Mucosa of descending colon (tissue), 3 donors: ENCODE measurements at regions not wholly inside any gene's neighbourhood (a gene's known extent, or its start where the extent isn't known, plus 50 kb on each side); places are given as distances from the start of the nearest gene placed in this dataset.

Experiments used
- ATAC-seq: fragments of 200-7000 bp; cut with Tn5 transposase; one replicate; pipeline ENCODE4 v1.9.1; 2020; ENCODE audit warnings: mild to moderate bottlenecking, moderate library complexity
- DNase-seq, 3 donors: peaks; one replicate each; pipeline ENCODE4 v3.0.0-alpha.2; 2020
- H3K36me3 ChIP-seq: fragments of 200-600 bp; one replicate; pipeline ENCODE4 v1.8.0; 2021; ENCODE audit warnings: low read depth, mild to moderate bottlenecking
- H3K4me1 ChIP-seq: fragments of 200-600 bp; one replicate; pipeline ENCODE4 v1.8.0; 2021; ENCODE audit warnings: low read depth, mild to moderate bottlenecking
- H3K4me3 ChIP-seq: fragments of 200-600 bp; one replicate; pipeline ENCODE4 v1.8.0; 2021; ENCODE audit warnings: mild to moderate bottlenecking
- H3K9me3 ChIP-seq: fragments of 200-600 bp; one replicate; pipeline ENCODE4 v1.8.0; 2021; ENCODE audit warnings: mild to moderate bottlenecking
- intact Hi-C, 2 donors: fragments of 100-400 bp; cut with DNase I in 1 of 2; cut with micrococcal nuclease in 1 of 2; formaldehyde crosslinking; loops; one replicate each; pipeline versions ENCODE4 v1.11.0 to v1.11.1; 2022; cut with DNase I, micrococcal nuclease
- TF ChIP-seq, protein P1 (sequence below): fragments of 200-600 bp; IDR thresholded peaks from one replicate; pipeline ENCODE4 v1.8.0; 2022; ENCODE audit warnings: antibody characterized with exemption, mild to moderate bottlenecking
- donor health status: DM: no; HTN: no; CAD: no; lungs with moderate emphysema.
- donor health status: DM: no; HTN: no; CAD: no.
- donor health status: DM: no; HTN: yes; CAD: no.

GRCh38 chr3:94441494-94441847 is 378.6 kb downstream of the NSUN3 start:
- Histone ChIP-seq H3K4me3 (no peak overlapping the region), H3K36me3 (no peaks in the 10 kb centered on the region), H3K4me1 (no peaks in the 10 kb centered on the region), H3K9me3 (no peaks in the 10 kb centered on the region)
- no peak for DNase-seq
- no peak for ATAC-seq
- intact Hi-C loops, result no loop called here
- TF ChIP-seq, protein P1, sequence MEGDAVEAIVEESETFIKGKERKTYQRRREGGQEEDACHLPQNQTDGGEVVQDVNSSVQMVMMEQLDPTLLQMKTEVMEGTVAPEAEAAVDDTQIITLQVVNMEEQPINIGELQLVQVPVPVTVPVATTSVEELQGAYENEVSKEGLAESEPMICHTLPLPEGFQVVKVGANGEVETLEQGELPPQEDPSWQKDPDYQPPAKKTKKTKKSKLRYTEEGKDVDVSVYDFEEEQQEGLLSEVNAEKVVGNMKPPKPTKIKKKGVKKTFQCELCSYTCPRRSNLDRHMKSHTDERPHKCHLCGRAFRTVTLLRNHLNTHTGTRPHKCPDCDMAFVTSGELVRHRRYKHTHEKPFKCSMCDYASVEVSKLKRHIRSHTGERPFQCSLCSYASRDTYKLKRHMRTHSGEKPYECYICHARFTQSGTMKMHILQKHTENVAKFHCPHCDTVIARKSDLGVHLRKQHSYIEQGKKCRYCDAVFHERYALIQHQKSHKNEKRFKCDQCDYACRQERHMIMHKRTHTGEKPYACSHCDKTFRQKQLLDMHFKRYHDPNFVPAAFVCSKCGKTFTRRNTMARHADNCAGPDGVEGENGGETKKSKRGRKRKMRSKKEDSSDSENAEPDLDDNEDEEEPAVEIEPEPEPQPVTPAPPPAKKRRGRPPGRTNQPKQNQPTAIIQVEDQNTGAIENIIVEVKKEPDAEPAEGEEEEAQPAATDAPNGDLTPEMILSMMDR, result no peak

- no peaks in the 10 kb centered on the region for H3K4me1 ChIP-seq
- TF ChIP-seq, protein P1, result no peak
Measured at GRCh38 chr3:94453864-94454263, 391.0 kb downstream of the NSUN3 start.

GRCh38 chr3:94459167-94459566 is 396.3 kb downstream of the NSUN3 start:
- intact Hi-C loops, result no loop called here
- no peak overlapping the region for H3K4me3 ChIP-seq
- TF ChIP-seq, protein P1, result no peak
- no peaks in the 10 kb centered on the region for H3K9me3 ChIP-seq
- H3K4me1 ChIP-seq, result no peaks in the 10 kb centered on the region
- no peak for DNase-seq
- no peaks in the 10 kb centered on the region for H3K36me3 ChIP-seq
- ATAC-seq, result no peak

More at GRCh38 chr3:94453864-94454263, 391.0 kb downstream of the NSUN3 start:
- Histone ChIP-seq H3K4me3 (no peak overlapping the region), H3K36me3 (no peaks in the 10 kb centered on the region), H3K9me3 (no peaks in the 10 kb centered on the region)
- no peak for ATAC-seq
- DNase-seq, result no peak
- intact Hi-C loops, result no loop called here

GRCh38 chr3:94460931-94461330 is 398.1 kb downstream of the NSUN3 start:
- Histone ChIP-seq H3K4me1 (no peaks in the 10 kb centered on the region), H3K36me3 (no peaks in the 10 kb centered on the region), H3K4me3 (no peak overlapping the region), H3K9me3 (no peaks in the 10 kb centered on the region)
- ATAC-seq (no peak), DNase-seq (no peak)
- intact Hi-C loops, result no loop called here
- TF ChIP-seq, protein P1, result no peak

DNA sequence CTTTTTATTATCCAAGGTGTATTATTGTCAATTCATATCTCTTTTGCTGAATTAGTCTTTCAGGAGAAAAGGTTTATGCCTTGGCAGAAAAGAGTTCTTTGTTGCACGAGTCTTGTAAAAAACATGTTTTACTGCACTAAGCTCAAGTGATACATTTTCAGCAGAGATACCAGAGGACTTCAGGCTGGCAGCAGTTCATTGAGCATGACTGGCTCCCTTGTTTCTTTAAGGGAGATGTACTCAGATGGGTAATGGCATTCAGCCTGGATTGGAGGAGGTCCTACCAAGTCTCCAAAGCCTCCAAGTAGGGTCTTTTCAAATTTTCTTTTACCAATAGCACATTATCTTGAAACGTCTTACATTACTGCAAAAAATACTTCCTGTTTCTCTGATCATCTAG is 400.1 kb downstream of the NSUN3 start:
- Histone ChIP-seq H3K9me3 (no peaks in the 10 kb centered on the region), H3K4me1 (no peaks in the 10 kb centered on the region), H3K4me3 (no peak overlapping the region), H3K36me3 (no peaks in the 10 kb centered on the region)
- TF ChIP-seq, protein P1, result no peak
- DNase-seq (no peak), ATAC-seq (no peak)
- intact Hi-C loops, result no loop called here

- Histone ChIP-seq H3K9me3 (peaks cover 7% of the 10 kb centered on the region), H3K36me3 (no peaks in the 10 kb centered on the region), H3K4me1 (no peaks in the 10 kb centered on the region), H3K4me3 (no peak overlapping the region)
- DNase-seq, result no peak
- TF ChIP-seq, protein P1, result no peak
- intact Hi-C loops, result no loop called here
- ATAC-seq, result no peak
Measured at GRCh38 chr3:94472511-94472910, 409.6 kb downstream of the NSUN3 start.
